HepG2 (cell line): ENCODE measurements at regions not wholly inside any gene's neighbourhood (a gene's known extent, or its start where the extent isn't known, plus 50 kb on each side); places are given as distances from the start of the nearest gene placed in this dataset.

Experiments used
- ATAC-seq: fragments of 200-7000 bp; cut with Tn5 transposase; 3 replicates; pipeline ENCODE4 v1.9.1; 2020; ENCODE audit warnings: mild to moderate bottlenecking, moderate library complexity
- BruUV-seq: library from RNA; stranded (reverse); fragments of 400-500 nt; replicated peaks from 2 replicates; lab custom pipeline; 2021; lab: Mats Ljungman, UMichigan
- CTCF ChIA-PET: fragments of 300-600 bp; formaldehyde crosslinking; extraction: SDS; loops from one replicate; lab custom pipeline; 2021; ENCODE audit warnings: low total read pairs, inconsistent platforms, low intra/inter-chr PET ratio; lab: Yijun Ruan, JAX
- POLR2A ChIA-PET: fragments of 350-600 bp; sonication (Branson Sonifier 250); formaldehyde crosslinking; loops from one replicate; lab custom pipeline; 2020; ENCODE audit warnings: antibody characterized with exemption, inconsistent platforms; lab: Yijun Ruan, JAX
- DNase-seq: peaks from one replicate; pipeline ENCODE4 v3.0.0-alpha.2; 2015; ENCODE audit warnings: low spot score
- FAIRE-seq: peaks from 3 replicates; lab custom pipeline; 2011; peaks lifted over from hg19 to GRCh38; lab: Jason Lieb, UNC
- H2AFZ ChIP-seq: one replicate; pipeline ENCODE4 v1.6.1; 2011; ENCODE audit warnings: low read length, inconsistent platforms
- H3K27ac ChIP-seq: fragments of 300-600 bp; 3 replicates; pipeline ENCODE4 v1.8.0; 2011; ENCODE audit warnings: mixed run types, mild to moderate bottlenecking, mixed read lengths, low read length, inconsistent platforms; ENCODE audit not compliant: insufficient read depth; ENCODE audit errors: extremely low read length
- H3K27me3 ChIP-seq, 2 experiments: fragments of 200-600 bp in 1 of 2; 2 replicates in 1 of 2; 3 replicates in 1 of 2; pipeline versions ENCODE4 v1.6.0 to v1.8.0; 2011; ENCODE audit warnings: low read length in 2 of 2, mild to moderate bottlenecking in 2 of 2, moderate library complexity in 2 of 2, inconsistent platforms in 1 of 2; ENCODE audit not compliant: insufficient read depth in 2 of 2, control insufficient read depth in 1 of 2
- H3K36me3 ChIP-seq, 2 experiments: fragments of 200-600 bp in 1 of 2; replicated peaks in 1 of 2; 2 replicates in 1 of 2; 3 replicates in 1 of 2; pipeline versions ENCODE4 v1.5.1 to v1.8.0; 2011; ENCODE audit warnings: low read length in 2 of 2, inconsistent platforms in 1 of 2; ENCODE audit not compliant: insufficient read depth in 2 of 2, control insufficient read depth in 1 of 2
- H3K4me1 ChIP-seq: 2 replicates; pipeline ENCODE4 v1.5.1; 2012; ENCODE audit warnings: low read length, inconsistent platforms; ENCODE audit not compliant: insufficient read depth
- H3K4me2 ChIP-seq: 2 replicates; pipeline ENCODE4 v1.6.0; 2011; ENCODE audit warnings: low read depth, low read length, inconsistent platforms
- H3K4me3 ChIP-seq, 3 experiments: fragments of 200-600 bp in 1 of 3; sonication (generic), shearing (Covaris generic) in 1 of 3; replicated peaks in 1 of 3; 2 replicates each; pipeline ENCODE4 v1.5.1; 2011 to 2016; ENCODE audit warnings: low read length in 3 of 3, inconsistent platforms in 2 of 3, low read depth in 2 of 3, mild to moderate bottlenecking in 2 of 3, control low read depth in 1 of 3, mixed read lengths in 1 of 3; ENCODE audit not compliant: insufficient read depth in 1 of 3
- H3K79me2 ChIP-seq: one replicate; pipeline ENCODE4 v1.6.1; 2011; ENCODE audit warnings: low read length, inconsistent platforms; ENCODE audit not compliant: insufficient read depth
- H3K9ac ChIP-seq: 2 replicates; pipeline ENCODE4 v1.6.0; 2011; ENCODE audit warnings: mild to moderate bottlenecking, low read depth, low read length, inconsistent platforms; ENCODE audit not compliant: insufficient read depth
- H3K9me3 ChIP-seq: 2 replicates; pipeline ENCODE4 v1.5.1; 2012; ENCODE audit warnings: mild to moderate bottlenecking, low read length
- H4K20me1 ChIP-seq: 2 replicates; pipeline ENCODE4 v1.6.0; 2011; ENCODE audit warnings: inconsistent platforms, mild to moderate bottlenecking, low read length, moderate library complexity; ENCODE audit not compliant: insufficient read depth
- CEBPB ChIP-seq: IDR thresholded peaks from 2 replicates; pipeline ENCODE4 v1.6.1; 2011; ENCODE audit warnings: low read depth, low read length, improper control_type of control experiment, borderline replicate concordance
- ELF3 ChIP-seq: IDR thresholded peaks from 2 replicates; pipeline ENCODE4 v1.6.1; 2016; ENCODE audit warnings: missing genetic modification reagents, missing compliant biosample characterization
- KLF16 ChIP-seq, 2 experiments: sonication (generic) in 1 of 2; formaldehyde crosslinking in 1 of 2; IDR thresholded peaks; 2 replicates each; pipeline versions ENCODE4 v1.6.1 to v1.8.0; 2016 to 2023; ENCODE audit warnings: missing genetic modification reagents in 2 of 2, missing compliant biosample characterization in 1 of 2
- MEIS2 ChIP-seq: sonication (generic); formaldehyde crosslinking; IDR thresholded peaks from 2 replicates; pipeline ENCODE4 v1.9.0; 2021; ENCODE audit warnings: mild to moderate bottlenecking, missing genetic modification reagents
- MXD4 ChIP-seq: IDR thresholded peaks from 2 replicates; pipeline ENCODE4 v1.6.1; 2016; ENCODE audit warnings: mild to moderate bottlenecking, missing biosample characterization, missing genetic modification reagents
- SMC3 ChIP-seq: IDR thresholded peaks from 2 replicates; pipeline ENCODE4 v1.6.1; 2011; ENCODE audit warnings: low read length, improper control_type of control experiment
- SP140L ChIP-seq: sonication (generic); formaldehyde crosslinking; IDR thresholded peaks from 2 replicates; pipeline ENCODE4 v1.4.0; 2020; ENCODE audit warnings: missing genetic modification reagents, borderline replicate concordance
- SP4 ChIP-seq: sonication (generic); formaldehyde crosslinking; IDR thresholded peaks from 2 replicates; pipeline ENCODE4 v1.8.1; 2023; ENCODE audit warnings: mild to moderate bottlenecking, missing genetic modification reagents
- ZNF292 ChIP-seq: sonication (generic); formaldehyde crosslinking; IDR thresholded peaks from 2 replicates; pipeline ENCODE4 v1.8.1; 2022; ENCODE audit warnings: mild to moderate bottlenecking, low read depth, missing genetic modification reagents, borderline replicate concordance
- ZNF720 ChIP-seq: sonication (generic); formaldehyde crosslinking; IDR thresholded peaks from 2 replicates; pipeline ENCODE4 v1.4.0; 2020; ENCODE audit warnings: missing genetic modification reagents
- ZNF75D ChIP-seq: sonication (generic); formaldehyde crosslinking; IDR thresholded peaks from 2 replicates; pipeline ENCODE4 v1.8.1; 2023; ENCODE audit warnings: missing genetic modification reagents, mild to moderate bottlenecking, borderline replicate concordance
- WGBS: methylation state at CpG from one replicate; pipeline ENCODE4 v1.1.6; 2017; ENCODE audit warnings: low lambda C conversion rate; 5-methylcytosine and 5-hydroxymethylcytosine counted together
- in situ Hi-C: cut with HindIII; loops from 2 replicates; pipeline ENCODE4 v1.10.0; 2017; ENCODE audit warnings: low pct_unique_long_range_greater_than_20kb; ENCODE audit not compliant: extremely low pct_ligation_motif_present
- intact Hi-C: fragments of 100-400 bp; cut with micrococcal nuclease; formaldehyde crosslinking; loops from one replicate; pipeline ENCODE4 v1.10.0; 2022; ENCODE audit not compliant: unreplicated experiment
- TF ChIP-seq, protein P1 (sequence below): sonication (generic); formaldehyde crosslinking; IDR thresholded peaks from 2 replicates; pipeline ENCODE4 v1.5.1; 2020; ENCODE audit warnings: mild to moderate bottlenecking, missing genetic modification reagents, borderline replicate concordance
- TF ChIP-seq, protein P2 (sequence below): sonication (generic); formaldehyde crosslinking; IDR thresholded peaks from 2 replicates; pipeline ENCODE4 v1.4.0; 2020; ENCODE audit warnings: missing genetic modification reagents, borderline replicate concordance
- TF ChIP-seq, protein P3 (sequence below): sonication (generic); formaldehyde crosslinking; IDR thresholded peaks from 2 replicates; pipeline ENCODE4 v1.4.0; 2020; ENCODE audit warnings: mild to moderate bottlenecking, missing genetic modification reagents
- TF ChIP-seq, protein P4 (sequence below): IDR thresholded peaks from 2 replicates; pipeline ENCODE4 v1.6.1; 2012; ENCODE audit warnings: low read depth, low read length, improper control_type of control experiment

DNA sequence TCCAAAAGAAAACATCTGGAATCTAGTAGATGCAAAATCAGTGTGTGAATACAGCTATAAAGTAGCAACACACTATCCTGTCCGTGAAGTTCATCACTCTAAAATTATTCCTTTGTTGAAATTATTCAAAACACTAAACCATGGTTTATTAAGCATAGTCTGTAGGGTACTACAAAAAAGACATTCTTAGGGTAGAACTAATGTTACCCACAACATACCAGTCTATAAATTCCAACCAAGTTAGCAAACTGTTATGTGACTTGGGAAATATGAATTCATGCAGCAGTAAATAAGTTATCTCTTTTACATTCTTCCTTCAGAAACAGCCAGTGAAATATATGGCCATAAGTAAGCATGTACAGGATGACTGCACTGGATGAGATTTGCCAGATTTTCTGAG is 580.3 kb upstream of the ADGRB3 start:
- Histone ChIP-seq H4K20me1 (no peaks in the 10 kb centered on the region), H3K4me3 (no peak overlapping the region), H3K9ac (no peak overlapping the region), H3K4me2 (no peak overlapping the region), H3K4me1 (no peaks in the 10 kb centered on the region)
- intact Hi-C loops = no loop called here
- CTCF ChIA-PET = no interaction called here
- no TSS peak for BruUV-seq
- ATAC-seq = no peak
- POLR2A ChIA-PET = no interaction called here
- TF ChIP-seq MXD4 (CRISPR knock-in tag) (no peak), ZNF720 (no peak), ZNF75D (CRISPR knock-in tag) (no peak), SP140L (CRISPR knock-in tag) (no peak), SP4 (CRISPR knock-in tag) (no peak), ZNF292 (CRISPR knock-in tag) (no peak)
- TF ChIP-seq, protein P1, sequence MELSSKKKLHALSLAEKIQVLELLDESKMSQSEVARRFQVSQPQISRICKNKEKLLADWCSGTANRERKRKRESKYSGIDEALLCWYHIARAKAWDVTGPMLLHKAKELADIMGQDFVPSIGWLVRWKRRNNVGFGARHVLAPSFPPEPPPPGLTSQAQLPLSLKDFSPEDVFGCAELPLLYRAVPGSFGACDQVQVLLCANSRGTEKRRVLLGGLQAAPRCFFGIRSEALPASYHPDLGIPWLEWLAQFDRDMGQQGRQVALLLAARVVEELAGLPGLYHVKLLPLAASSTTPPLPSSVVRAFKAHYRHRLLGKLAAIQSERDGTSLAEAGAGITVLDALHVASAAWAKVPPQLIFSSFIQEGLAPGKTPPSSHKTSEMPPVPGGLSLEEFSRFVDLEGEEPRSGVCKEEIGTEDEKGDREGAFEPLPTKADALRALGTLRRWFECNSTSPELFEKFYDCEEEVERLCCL = no peak
- TF ChIP-seq, all 625 proteins: peak for 0
- Histone ChIP-seq H3K9me3 (no peaks in the 10 kb centered on the region), H2AFZ (no peak overlapping the region), H3K79me2 (no peaks in the 10 kb centered on the region), H3K27ac (no peak overlapping the region), H3K27me3 (no peaks in the 10 kb centered on the region), H3K36me3 (no peaks in the 10 kb centered on the region)
- in situ Hi-C loops = no loop called here
- 0% methylated on average over 1 of the region's 1 CpG for WGBS
- FAIRE-seq (no peak), DNase-seq (no peak)

DNA sequence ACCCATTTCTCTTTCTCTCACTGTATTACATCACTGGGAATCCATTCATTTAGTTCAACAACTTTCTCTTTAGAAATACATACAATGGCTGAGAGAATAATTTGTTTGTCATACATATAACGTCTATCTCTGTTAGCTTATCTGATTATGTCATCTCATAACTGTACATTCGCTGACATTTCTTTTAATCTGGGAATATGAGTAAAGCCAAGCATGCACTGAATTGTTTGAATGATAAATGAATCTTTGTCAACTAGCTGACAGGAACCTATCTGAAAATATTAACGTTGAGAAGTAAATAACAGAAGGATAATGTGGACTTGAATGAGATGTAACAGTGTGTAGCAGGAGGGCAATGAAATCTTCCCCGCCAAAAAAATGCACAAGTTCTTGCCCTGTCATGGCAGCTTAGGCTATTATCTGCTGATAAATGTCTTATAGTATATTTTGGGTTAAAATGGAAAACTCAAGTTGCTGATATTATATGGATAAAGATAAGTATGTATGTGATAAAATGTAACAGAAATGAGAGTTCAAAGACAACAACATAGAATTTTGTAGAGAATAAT is 581.2 kb upstream of the ADGRB3 start:
- ATAC-seq = no peak
- Histone ChIP-seq H3K4me1 (no peaks in the 10 kb centered on the region), H3K4me3 (no peak overlapping the region), H4K20me1 (no peaks in the 10 kb centered on the region), H3K27ac (no peak overlapping the region), H3K36me3 (no peaks in the 10 kb centered on the region), H3K9me3 (no peaks in the 10 kb centered on the region), H3K79me2 (no peaks in the 10 kb centered on the region), H3K27me3 (no peaks in the 10 kb centered on the region), H3K9ac (no peak overlapping the region), H3K4me2 (no peak overlapping the region), H2AFZ (no peak overlapping the region)
- DNase-seq = no peak
- WGBS = 0% methylated on average over 4 of the region's 4 CpGs
- no peak for FAIRE-seq
- POLR2A ChIA-PET = no interaction called here
- CTCF ChIA-PET = no interaction called here
- in situ Hi-C loops (no loop called here), intact Hi-C loops (no loop called here)
- no TSS peak for BruUV-seq
- TF ChIP-seq CEBPB (no peak), SMC3 (no peak), MEIS2 (no peak), ELF3 (no peak), KLF16 (CRISPR knock-in tag; IDR thresholded peaks at IDR 0.05) (no peak)
- TF ChIP-seq, protein P2, sequence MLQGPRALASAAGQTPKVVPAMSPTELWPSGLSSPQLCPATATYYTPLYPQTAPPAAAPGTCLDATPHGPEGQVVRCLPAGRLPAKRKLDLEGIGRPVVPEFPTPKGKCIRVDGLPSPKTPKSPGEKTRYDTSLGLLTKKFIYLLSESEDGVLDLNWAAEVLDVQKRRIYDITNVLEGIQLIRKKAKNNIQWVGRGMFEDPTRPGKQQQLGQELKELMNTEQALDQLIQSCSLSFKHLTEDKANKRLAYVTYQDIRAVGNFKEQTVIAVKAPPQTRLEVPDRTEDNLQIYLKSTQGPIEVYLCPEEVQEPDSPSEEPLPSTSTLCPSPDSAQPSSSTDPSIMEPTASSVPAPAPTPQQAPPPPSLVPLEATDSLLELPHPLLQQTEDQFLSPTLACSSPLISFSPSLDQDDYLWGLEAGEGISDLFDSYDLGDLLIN (CRISPR knock-in tag) = no peak
- TF ChIP-seq, protein P3, sequence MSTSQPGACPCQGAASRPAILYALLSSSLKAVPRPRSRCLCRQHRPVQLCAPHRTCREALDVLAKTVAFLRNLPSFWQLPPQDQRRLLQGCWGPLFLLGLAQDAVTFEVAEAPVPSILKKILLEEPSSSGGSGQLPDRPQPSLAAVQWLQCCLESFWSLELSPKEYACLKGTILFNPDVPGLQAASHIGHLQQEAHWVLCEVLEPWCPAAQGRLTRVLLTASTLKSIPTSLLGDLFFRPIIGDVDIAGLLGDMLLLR (CRISPR knock-in tag) = no peak
- TF ChIP-seq, protein P4, sequence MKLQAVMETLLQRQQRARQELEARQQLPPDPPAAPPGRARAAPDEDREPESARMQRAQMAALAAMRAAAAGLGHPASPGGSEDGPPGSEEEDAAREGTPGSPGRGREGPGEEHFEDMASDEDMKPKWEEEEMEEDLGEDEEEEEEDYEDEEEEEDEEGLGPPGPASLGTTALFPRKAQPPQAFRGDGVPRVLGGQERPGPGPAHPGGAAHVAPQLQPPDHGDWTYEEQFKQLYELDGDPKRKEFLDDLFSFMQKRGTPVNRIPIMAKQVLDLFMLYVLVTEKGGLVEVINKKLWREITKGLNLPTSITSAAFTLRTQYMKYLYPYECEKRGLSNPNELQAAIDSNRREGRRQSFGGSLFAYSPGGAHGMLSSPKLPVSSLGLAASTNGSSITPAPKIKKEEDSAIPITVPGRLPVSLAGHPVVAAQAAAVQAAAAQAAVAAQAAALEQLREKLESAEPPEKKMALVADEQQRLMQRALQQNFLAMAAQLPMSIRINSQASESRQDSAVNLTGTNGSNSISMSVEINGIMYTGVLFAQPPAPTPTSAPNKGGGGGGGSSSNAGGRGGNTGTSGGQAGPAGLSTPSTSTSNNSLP = no peak
